H1 (cell line): ENCODE measurements at regions not wholly inside any gene's neighbourhood (a gene's known extent, or its start where the extent isn't known, plus 50 kb on each side); places are given as distances from the start of the nearest gene placed in this dataset.

ENCODE experiments used
- CTCF ChIA-PET: fragments of 300-600 bp; sonication (Branson Sonifier 250); formaldehyde crosslinking; loops from one replicate; lab custom pipeline; 2021; ENCODE audit not compliant: partially characterized antibody; lab: Charles Lee
- POLR2A ChIA-PET: fragments of 300-600 bp; sonication (Branson Sonifier 250); formaldehyde crosslinking; loops from one replicate; lab custom pipeline; 2021; ENCODE audit warnings: inconsistent platforms; ENCODE audit not compliant: partially characterized antibody; lab: Charles Lee
- DNase-seq, 2 experiments: peaks; one replicate each; pipeline versions ENCODE4 v3.0.0 to v3.0.0-alpha.2; 2010 to 2022; ENCODE audit warnings: low spot score in 2 of 2, low read depth in 1 of 2, mixed read lengths in 1 of 2
- FAIRE-seq: peaks from 2 replicates; lab custom pipeline; 2011; peaks lifted over from hg19 to GRCh38; lab: Jason Lieb, UNC
- H2AFZ ChIP-seq: 2 replicates; pipeline ENCODE4 v1.8.1; 2012; ENCODE audit warnings: low read length, inconsistent platforms
- H2AK5ac ChIP-seq: 2 replicates; pipeline ENCODE4 v1.6.1; 2013; ENCODE audit warnings: low read depth, low read length
- H2BK120ac ChIP-seq: replicated peaks from 2 replicates; pipeline ENCODE3; 2013; ENCODE audit warnings: low read depth, low read length, inconsistent platforms
- H2BK12ac ChIP-seq: 2 replicates; pipeline ENCODE4 v1.6.1; 2013; ENCODE audit warnings: low read depth, low read length
- H2BK15ac ChIP-seq: 2 replicates; pipeline ENCODE4 v1.6.1; 2013; ENCODE audit warnings: low read length
- H2BK20ac ChIP-seq: 2 replicates; pipeline ENCODE4 v1.6.1; 2013; ENCODE audit warnings: low read length
- H2BK5ac ChIP-seq: 2 replicates; pipeline ENCODE4 v1.6.1; 2013; ENCODE audit warnings: low read depth, low read length
- H3K14ac ChIP-seq: 2 replicates; pipeline ENCODE4 v1.6.1; 2013; ENCODE audit warnings: inconsistent platforms; ENCODE audit not compliant: insufficient read length
- H3K18ac ChIP-seq: 2 replicates; pipeline ENCODE4 v1.6.1; 2013; ENCODE audit warnings: low read length; ENCODE audit errors: extremely low read depth
- H3K23ac ChIP-seq: 2 replicates; pipeline ENCODE4 v1.6.1; 2013; ENCODE audit warnings: inconsistent platforms; ENCODE audit not compliant: insufficient read length
- H3K23me2 ChIP-seq: 2 replicates; pipeline ENCODE4 v1.6.1; 2013; ENCODE audit warnings: low read depth, low read length
- H3K27ac ChIP-seq: 2 replicates; pipeline ENCODE4 v1.6.1; 2011; ENCODE audit warnings: low read depth, low read length, inconsistent platforms
- H3K27me3 ChIP-seq, 4 experiments: replicated peaks in 1 of 4; 1 replicate in 1 of 4; 2 replicates in 3 of 4; pipeline versions ENCODE4 v1.6.1 to v1.8.1; 2011 to 2013; ENCODE audit warnings: low read length in 3 of 4, mild to moderate bottlenecking in 3 of 4, inconsistent platforms in 2 of 4, mixed read lengths in 2 of 4, moderate library complexity in 1 of 4; ENCODE audit not compliant: control insufficient read depth in 3 of 4, insufficient read depth in 3 of 4; ENCODE audit errors: extremely low read depth in 1 of 4
- H3K36me3 ChIP-seq, 4 experiments: 2 replicates each; pipeline versions ENCODE4 v1.6.1 to v1.8.1; 2011 to 2013; ENCODE audit warnings: mild to moderate bottlenecking in 4 of 4, low read length in 3 of 4, moderate library complexity in 2 of 4, control low read depth in 1 of 4, inconsistent platforms in 1 of 4; ENCODE audit not compliant: insufficient read depth in 4 of 4, control insufficient read depth in 2 of 4
- H3K4ac ChIP-seq: replicated peaks from 2 replicates; pipeline ENCODE3; 2013; ENCODE audit warnings: low read length, low read depth, mixed read lengths, inconsistent platforms; ENCODE audit not compliant: insufficient read length
- H3K4me1 ChIP-seq, 4 experiments: replicated peaks in 1 of 4; 1 replicate in 1 of 4; 2 replicates in 3 of 4; pipeline versions ENCODE4 v1.6.1 to v1.8.1; 2011 to 2013; ENCODE audit warnings: low read length in 3 of 4, inconsistent platforms in 2 of 4, mixed read lengths in 1 of 4; ENCODE audit not compliant: insufficient read depth in 4 of 4, control insufficient read depth in 3 of 4
- H3K4me2 ChIP-seq, 2 experiments: 2 replicates each; pipeline versions ENCODE4 v1.6.1 to v1.8.1; 2011 to 2013; ENCODE audit warnings: low read depth in 2 of 2, low read length in 2 of 2, control low read depth in 1 of 2, inconsistent platforms in 1 of 2, mild to moderate bottlenecking in 1 of 2; ENCODE audit not compliant: insufficient read depth in 1 of 2
- H3K4me3 ChIP-seq, 4 experiments: fragments of 200-600, 300-600 bp in 1 of 4; sonication (generic), shearing (Covaris generic), sonication (Bioruptor Twin) in 1 of 4; 2 replicates each; pipeline versions ENCODE4 v1.5.1 to v1.8.1; 2011 to 2016; ENCODE audit warnings: low read length in 4 of 4, low read depth in 3 of 4, control low read depth in 2 of 4, inconsistent platforms in 2 of 4, mild to moderate bottlenecking in 2 of 4, mixed read lengths in 1 of 4, moderate library complexity in 1 of 4; ENCODE audit not compliant: insufficient read depth in 2 of 4; ENCODE audit errors: extremely low read depth in 1 of 4
- H3K56ac ChIP-seq: replicated peaks from 2 replicates; pipeline ENCODE3; 2013; ENCODE audit warnings: low read depth, mild to moderate bottlenecking, mixed read lengths, low read length, inconsistent platforms; ENCODE audit not compliant: insufficient read length
- H3K79me1 ChIP-seq: 2 replicates; pipeline ENCODE4 v1.6.1; 2013; ENCODE audit warnings: low read depth, low read length, control low read depth
- H3K79me2 ChIP-seq, 2 experiments: 2 replicates each; pipeline versions ENCODE4 v1.6.1 to v1.8.1; 2012 to 2013; ENCODE audit warnings: low read length in 2 of 2, mild to moderate bottlenecking in 2 of 2, inconsistent platforms in 1 of 2; ENCODE audit not compliant: insufficient read depth in 2 of 2, control insufficient read depth in 1 of 2
- H3K9ac ChIP-seq, 4 experiments: replicated peaks in 1 of 4; 1 replicate in 1 of 4; 2 replicates in 3 of 4; pipeline versions ENCODE4 v1.6.1 to v1.8.1; 2011 to 2013; ENCODE audit warnings: low read depth in 3 of 4, low read length in 3 of 4, control low read depth in 2 of 4, mild to moderate bottlenecking in 2 of 4, moderate library complexity in 2 of 4, inconsistent platforms in 1 of 4; ENCODE audit errors: extremely low read depth in 1 of 4
- H3K9me3 ChIP-seq, 2 experiments: 2 replicates each; pipeline versions ENCODE4 v1.6.1 to v1.8.1; 2012 to 2013; ENCODE audit warnings: mild to moderate bottlenecking in 2 of 2, moderate library complexity in 2 of 2, control low read depth in 1 of 2, inconsistent platforms in 1 of 2, low read depth in 1 of 2, low read length in 1 of 2, mixed read lengths in 1 of 2; ENCODE audit not compliant: insufficient read depth in 2 of 2
- H4K20me1 ChIP-seq, 2 experiments: replicated peaks in 1 of 2; 2 replicates each; pipeline versions ENCODE3 to v1.8.1; 2011 to 2013; ENCODE audit warnings: inconsistent platforms in 2 of 2, low read length in 2 of 2, mild to moderate bottlenecking in 1 of 2; ENCODE audit not compliant: insufficient read depth in 2 of 2, control insufficient read depth in 1 of 2
- H4K5ac ChIP-seq: 2 replicates; pipeline ENCODE4 v1.6.1; 2013; ENCODE audit warnings: low read length, low read depth, mixed read lengths, inconsistent platforms; ENCODE audit not compliant: insufficient read length
- H4K8ac ChIP-seq: 2 replicates; pipeline ENCODE4 v1.8.0; 2013; ENCODE audit warnings: mild to moderate bottlenecking, moderate library complexity, low read length, inconsistent platforms; ENCODE audit not compliant: insufficient read depth; ENCODE audit errors: extremely low read depth
- H4K91ac ChIP-seq: replicated peaks from 2 replicates; pipeline ENCODE3; 2013; ENCODE audit warnings: low read length, mixed read lengths, inconsistent platforms; ENCODE audit not compliant: insufficient read length
- SUZ12 ChIP-seq: fragments of 200-600 bp; sonication (generic); IDR thresholded peaks from 2 replicates; pipeline ENCODE4 v1.6.1; 2012; ENCODE audit warnings: mild to moderate bottlenecking, inconsistent platforms, low read length, moderate library complexity, mixed read lengths
- WGBS, 2 experiments: shearing (Covaris generic) in 1 of 2; methylation state at CpG; one replicate each; pipeline versions ENCODE4 v1.1.6 to v1.1.7; 2013 to 2015; ENCODE audit warnings: low lambda C conversion rate in 2 of 2, mixed read lengths in 2 of 2, inconsistent platforms in 1 of 2, low coverage in 1 of 2, missing lambda C conversion rate in 1 of 2; ENCODE audit not compliant: insufficient replicate concordance in 2 of 2, insufficient coverage in 1 of 2, insufficient read length in 1 of 2; ENCODE audit errors: extremely low coverage in 1 of 2, missing lambda C conversion rate in 1 of 2; 5-methylcytosine and 5-hydroxymethylcytosine counted together
- TF ChIP-seq, protein P1 (sequence below): IDR thresholded peaks from 2 replicates; pipeline ENCODE4 v1.6.1; 2011; ENCODE audit warnings: low read length, improper control_type of control experiment

DNA sequence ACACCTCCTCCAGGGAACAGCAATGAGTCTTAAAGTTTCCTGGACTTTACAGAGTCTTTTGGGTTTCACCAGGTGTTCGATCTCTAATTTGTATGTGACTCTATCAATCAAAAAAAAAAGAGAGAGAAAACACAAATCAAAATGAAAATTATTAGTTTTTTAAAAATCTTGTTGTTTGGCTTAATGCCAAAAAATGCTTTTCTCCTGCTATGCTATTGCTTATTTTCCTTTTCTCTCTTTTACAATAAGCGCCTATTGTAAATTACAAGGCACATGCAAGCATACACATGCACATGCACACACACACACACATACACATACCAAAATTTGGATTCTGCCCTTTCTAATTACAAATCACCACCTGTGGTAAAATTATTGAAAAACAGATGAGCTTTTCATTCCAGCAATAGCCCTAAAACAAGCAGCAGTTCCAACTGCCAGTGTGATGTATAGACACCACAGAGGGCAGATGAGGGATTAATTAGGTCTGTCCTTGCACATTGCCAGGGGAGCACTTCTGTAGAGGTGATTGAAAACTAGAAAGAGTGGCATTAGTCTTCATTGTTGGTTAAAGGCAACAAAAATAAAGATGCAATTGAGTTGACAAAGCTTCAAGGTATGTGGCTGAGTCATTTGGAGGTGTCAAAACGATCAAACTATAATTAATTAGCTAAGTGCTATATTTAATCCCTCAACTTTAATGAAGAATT lies 631.7 kb downstream of the TFAP2B start:
- no peak overlapping the region for H4K5ac ChIP-seq
- H3K4me1 ChIP-seq: no peaks in the 10 kb centered on the region; a peak in 2 of 7 replicates
- H2AK5ac ChIP-seq: no peak overlapping the region
- H3K9ac ChIP-seq: no peak overlapping the region
- ChIA-PET CTCF (interaction anchor here (0.6 to 1.0 kb wide), 3 partner anchors 13 to 52 kb away, joined by 3 read pairs; no protein-coding TSS in a partner anchor), POLR2A (no interaction called here)
- FAIRE-seq: no peak
- 91% methylated on average over 3 of the region's 3 CpGs; no CpG with 5 or more reads in 1 of the 2 experiments for WGBS, 2 experiments
- H3K14ac ChIP-seq: no peak overlapping the region
- no peak overlapping the region for H3K4me3 ChIP-seq
- no peak overlapping the region for H2BK120ac ChIP-seq
- TF ChIP-seq, protein P1, sequence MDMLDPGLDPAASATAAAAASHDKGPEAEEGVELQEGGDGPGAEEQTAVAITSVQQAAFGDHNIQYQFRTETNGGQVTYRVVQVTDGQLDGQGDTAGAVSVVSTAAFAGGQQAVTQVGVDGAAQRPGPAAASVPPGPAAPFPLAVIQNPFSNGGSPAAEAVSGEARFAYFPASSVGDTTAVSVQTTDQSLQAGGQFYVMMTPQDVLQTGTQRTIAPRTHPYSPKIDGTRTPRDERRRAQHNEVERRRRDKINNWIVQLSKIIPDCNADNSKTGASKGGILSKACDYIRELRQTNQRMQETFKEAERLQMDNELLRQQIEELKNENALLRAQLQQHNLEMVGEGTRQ: no peak
- TF ChIP-seq SUZ12: no peak
- H3K27ac ChIP-seq: no peak overlapping the region
- H3K56ac ChIP-seq: no peak overlapping the region
- no peak overlapping the region for H3K4me2 ChIP-seq
- H3K23me2 ChIP-seq: peaks cover 2% of the 10 kb centered on the region; the same call in 1 of the 2 replicates
- no peaks in the 10 kb centered on the region for H3K36me3 ChIP-seq
- no peak overlapping the region for H2BK12ac ChIP-seq
- H3K79me1 ChIP-seq: no peaks in the 10 kb centered on the region
- H3K9me3 ChIP-seq: no peaks in the 10 kb centered on the region
- no peak overlapping the region for H2BK15ac ChIP-seq
- no peak overlapping the region for H2BK5ac ChIP-seq
- DNase-seq: no peak
- H3K23ac ChIP-seq: no peak overlapping the region
- no peaks in the 10 kb centered on the region for H4K20me1 ChIP-seq
- no peaks in the 10 kb centered on the region for H3K27me3 ChIP-seq
- no peak overlapping the region for H3K18ac ChIP-seq
- no peak overlapping the region for H2BK20ac ChIP-seq
- no peak overlapping the region for H2AFZ ChIP-seq
- no peak overlapping the region for H4K8ac ChIP-seq
- H3K4ac ChIP-seq: no peak overlapping the region
- H3K79me2 ChIP-seq: no peaks in the 10 kb centered on the region
- no peak overlapping the region for H4K91ac ChIP-seq
